ENCODE measurements at regions not wholly inside any gene's neighbourhood (a gene's known extent, or its start where the extent isn't known, plus 50 kb on each side); places are given as distances from the start of the nearest gene placed in this dataset.

GRCh38 chr10:69739634-69740033 lies 62.1 kb upstream of the COL13A1 start:
- TF ChIP-seq CTCF (conservative IDR thresholded peaks at IDR 0.05) (no peak), EZH2 (IDR thresholded peaks at IDR 0.05; ENCODE audit: low read depth) (no peak)

Data from PC-9 (cell line).